ENCODE measurements at regions not wholly inside any gene's neighbourhood (a gene's known extent, or its start where the extent isn't known, plus 50 kb on each side); places are given as distances from the start of the nearest gene placed in this dataset.

DNA sequence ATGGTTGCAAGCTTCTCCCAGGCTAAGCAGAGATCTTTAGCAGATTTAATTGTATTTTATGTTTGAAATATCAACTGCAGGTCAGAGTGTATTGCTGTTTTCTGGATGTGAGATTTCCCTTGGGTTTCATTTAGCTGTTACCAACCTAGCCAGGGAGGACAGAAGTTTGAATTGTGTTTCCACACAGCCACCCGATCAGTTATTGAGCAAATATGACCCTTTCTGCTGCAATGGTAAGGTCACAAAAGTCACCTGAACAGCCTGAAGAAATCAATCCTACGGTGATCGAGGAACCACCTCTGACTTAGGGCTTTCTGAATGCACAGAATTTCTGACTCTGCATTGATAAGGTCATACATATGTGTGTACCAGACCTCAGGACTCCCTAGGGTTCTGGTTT lies 419.9 kb downstream of the MAN2A1 start:
- no peak overlapping the region for H3K4me3 ChIP-seq (ENCODE audit: control insufficient read depth, low read depth, low read length)
- DNase-seq (ENCODE audit: low read depth) = no peak
- TF ChIP-seq, protein P1, sequence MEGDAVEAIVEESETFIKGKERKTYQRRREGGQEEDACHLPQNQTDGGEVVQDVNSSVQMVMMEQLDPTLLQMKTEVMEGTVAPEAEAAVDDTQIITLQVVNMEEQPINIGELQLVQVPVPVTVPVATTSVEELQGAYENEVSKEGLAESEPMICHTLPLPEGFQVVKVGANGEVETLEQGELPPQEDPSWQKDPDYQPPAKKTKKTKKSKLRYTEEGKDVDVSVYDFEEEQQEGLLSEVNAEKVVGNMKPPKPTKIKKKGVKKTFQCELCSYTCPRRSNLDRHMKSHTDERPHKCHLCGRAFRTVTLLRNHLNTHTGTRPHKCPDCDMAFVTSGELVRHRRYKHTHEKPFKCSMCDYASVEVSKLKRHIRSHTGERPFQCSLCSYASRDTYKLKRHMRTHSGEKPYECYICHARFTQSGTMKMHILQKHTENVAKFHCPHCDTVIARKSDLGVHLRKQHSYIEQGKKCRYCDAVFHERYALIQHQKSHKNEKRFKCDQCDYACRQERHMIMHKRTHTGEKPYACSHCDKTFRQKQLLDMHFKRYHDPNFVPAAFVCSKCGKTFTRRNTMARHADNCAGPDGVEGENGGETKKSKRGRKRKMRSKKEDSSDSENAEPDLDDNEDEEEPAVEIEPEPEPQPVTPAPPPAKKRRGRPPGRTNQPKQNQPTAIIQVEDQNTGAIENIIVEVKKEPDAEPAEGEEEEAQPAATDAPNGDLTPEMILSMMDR (IDR thresholded peaks at IDR 0.05; ENCODE audit: control insufficient read depth, insufficient read depth, low read depth, low read length, missing control alignments) = no peak

DNA sequence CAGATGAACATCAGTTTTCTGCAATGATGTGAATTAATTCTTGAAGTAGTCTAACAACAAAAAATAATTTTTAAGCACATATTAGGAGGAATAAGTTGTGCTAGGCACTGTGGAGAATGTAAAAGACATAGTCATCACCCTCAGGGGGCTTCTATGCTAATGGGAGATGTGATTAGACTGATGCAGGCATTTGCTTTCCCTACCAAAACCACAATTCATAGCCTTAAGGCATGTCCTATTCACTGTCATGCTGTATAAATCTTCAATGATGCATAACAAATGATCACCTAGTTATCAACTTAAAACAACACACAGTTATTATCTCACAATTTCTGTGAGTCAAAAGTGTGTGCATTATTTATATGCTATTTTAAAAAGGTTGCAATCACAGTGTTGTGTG lies 422.6 kb downstream of the MAN2A1 start:
- no peak for DNase-seq (ENCODE audit: low read depth)
- TF ChIP-seq, protein P1 (IDR thresholded peaks at IDR 0.05; ENCODE audit: control insufficient read depth, insufficient read depth, low read depth, low read length, missing control alignments) = no peak
- H3K4me3 ChIP-seq (ENCODE audit: control insufficient read depth, low read depth, low read length) = no peak overlapping the region

DNA sequence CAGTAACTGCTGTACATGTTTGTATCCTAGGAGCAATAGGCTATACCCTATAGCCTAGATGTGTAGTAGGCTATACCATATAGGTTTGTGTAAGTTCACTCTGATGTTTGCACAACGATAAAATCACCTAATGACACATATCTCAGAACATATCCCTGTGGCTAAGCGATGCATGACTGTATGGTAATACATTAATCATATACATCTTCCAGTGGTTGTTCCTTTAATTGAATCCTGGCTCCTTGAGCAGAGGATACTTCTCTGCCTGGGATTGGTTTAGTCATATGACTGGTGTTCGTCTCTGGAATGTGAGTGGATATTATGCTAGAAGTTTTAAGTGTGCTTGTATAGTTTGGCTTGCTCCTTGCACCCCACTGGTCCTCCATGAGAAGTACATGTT lies 425.8 kb downstream of the MAN2A1 start:
- DNase-seq (ENCODE audit: low read depth) = no peak
- H3K4me3 ChIP-seq (ENCODE audit: control insufficient read depth, low read depth, low read length) = no peak overlapping the region
- TF ChIP-seq, protein P1 (IDR thresholded peaks at IDR 0.05; ENCODE audit: control insufficient read depth, insufficient read depth, low read depth, low read length, missing control alignments) = no peak

DNA sequence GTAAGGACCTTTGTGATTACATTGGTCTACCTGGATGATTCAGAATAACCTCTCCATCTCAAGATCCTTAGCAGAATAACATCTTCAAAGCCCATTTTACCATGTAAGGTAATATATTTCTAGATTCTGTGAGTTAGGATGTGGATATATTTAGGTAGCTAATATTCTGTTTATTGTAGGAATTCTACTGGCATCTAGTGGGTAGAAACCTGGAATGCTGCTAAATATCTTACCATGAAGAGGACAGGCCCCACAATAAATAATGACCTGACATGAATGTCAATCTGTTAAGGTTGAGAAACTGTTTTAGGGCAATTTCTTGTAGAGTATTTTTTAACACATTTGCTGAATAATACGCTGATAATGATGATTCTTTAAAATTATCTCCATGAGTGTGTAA lies 426.8 kb downstream of the MAN2A1 start:
- DNase-seq (ENCODE audit: low read depth) = no peak
- TF ChIP-seq, protein P1 (IDR thresholded peaks at IDR 0.05; ENCODE audit: control insufficient read depth, insufficient read depth, low read depth, low read length, missing control alignments) = no peak
- no peak overlapping the region for H3K4me3 ChIP-seq (ENCODE audit: control insufficient read depth, low read depth, low read length)

DNA sequence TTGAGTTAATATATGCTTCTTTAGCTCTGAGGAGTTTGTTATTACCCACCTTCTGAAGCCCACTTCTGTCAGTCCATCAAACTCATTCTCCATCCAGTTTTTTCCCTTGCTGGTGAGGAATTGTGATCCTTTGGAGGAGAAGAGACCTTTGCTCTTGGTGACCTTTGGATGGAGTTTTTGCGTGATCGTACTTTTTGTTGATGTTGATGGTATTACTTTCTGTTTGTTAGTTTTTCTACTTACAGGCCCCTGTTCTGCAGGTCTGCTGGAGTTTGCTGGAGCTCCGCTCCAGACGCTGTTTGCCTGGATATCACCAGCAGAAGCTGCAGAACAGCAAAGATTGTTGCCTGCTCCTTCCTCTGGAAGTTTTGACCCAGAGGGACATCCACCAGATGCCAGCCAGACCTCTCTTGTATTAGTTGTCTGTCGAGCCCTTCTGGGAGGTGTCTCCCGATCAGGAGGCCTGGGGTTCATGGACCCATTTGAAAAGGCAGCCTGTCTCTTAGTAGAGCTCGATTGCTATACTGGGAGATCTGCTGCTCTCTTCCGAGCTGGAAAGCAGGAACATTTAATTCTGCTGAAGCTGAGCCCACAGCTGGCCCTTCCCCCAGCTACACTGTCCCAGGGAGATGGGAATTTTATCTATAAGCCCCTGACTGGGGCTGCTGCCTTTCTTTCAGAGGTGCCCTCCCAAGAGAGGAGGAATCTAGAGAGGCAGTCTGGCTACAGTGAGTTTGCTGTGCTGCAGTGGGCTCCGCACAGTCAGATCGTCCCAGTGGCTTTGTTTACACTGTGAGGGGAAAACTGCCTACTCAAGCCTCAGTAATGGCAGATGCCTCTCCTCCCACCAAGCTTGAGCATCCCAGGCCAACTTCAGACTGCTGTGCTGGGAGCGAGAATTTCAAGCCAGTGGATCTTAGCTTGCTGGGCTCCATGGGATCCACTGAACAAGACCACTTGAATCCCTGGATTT lies 445.5 kb downstream of the MAN2A1 start:
- DNase-seq (ENCODE audit: low read depth) = no peak
- TF ChIP-seq, protein P1 (IDR thresholded peaks at IDR 0.05; ENCODE audit: control insufficient read depth, insufficient read depth, low read depth, low read length, missing control alignments) = no peak
- H3K4me3 ChIP-seq (ENCODE audit: control insufficient read depth, low read depth, low read length) = no peak overlapping the region

DNA sequence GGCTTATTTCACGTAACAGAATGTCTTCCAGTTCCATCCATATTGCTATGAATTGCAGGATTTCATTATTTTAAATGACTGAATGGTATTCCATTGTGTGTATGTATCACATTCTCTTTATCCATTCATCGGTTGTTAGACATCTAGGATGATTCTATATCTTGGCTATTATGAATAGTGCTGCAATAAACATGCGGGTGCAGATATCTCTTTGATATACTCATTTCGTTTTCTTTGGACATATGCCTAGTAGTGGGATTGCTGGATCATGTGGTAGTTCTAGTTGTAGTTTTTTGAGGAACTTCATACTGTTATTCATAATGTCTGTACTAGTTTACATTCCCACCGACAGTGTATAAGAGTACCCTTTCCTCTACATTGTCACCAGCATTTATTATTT lies 460.5 kb downstream of the MAN2A1 start:
- TF ChIP-seq, protein P1 (IDR thresholded peaks at IDR 0.05; ENCODE audit: control insufficient read depth, insufficient read depth, low read depth, low read length, missing control alignments) = no peak

More for the DNA sequence above, 460.5 kb downstream of the MAN2A1 start:
- DNase-seq (ENCODE audit: low read depth) = no peak
- H3K4me3 ChIP-seq (ENCODE audit: control insufficient read depth, low read depth, low read length) = no peak overlapping the region
